ENCODE measurements at regions not wholly inside any gene's neighbourhood (a gene's known extent, or its start where the extent isn't known, plus 50 kb on each side); places are given as distances from the start of the nearest gene placed in this dataset.

- Histone ChIP-seq H3K27ac (ENCODE audit: low read length) (no peak overlapping the region), H3K4me3 (ENCODE audit: low read depth in 2 of 2, low read length in 2 of 2) (no peak overlapping the region), H3K9me3 (ENCODE audit: control insufficient read depth, insufficient read depth, low read depth, low read length) (no peaks in the 10 kb centered on the region), H3K27me3 (ENCODE audit: control insufficient read depth, insufficient read depth, low read length) (no peaks in the 10 kb centered on the region), H3K4me1 (ENCODE audit: control insufficient read depth, insufficient read depth, low read length) (no peaks in the 10 kb centered on the region), H3K36me3 (ENCODE audit: control insufficient read depth, insufficient read depth, low read length) (no peaks in the 10 kb centered on the region)
- ChIA-PET CTCF (no interaction called here), POLR2A (no interaction called here)
- in situ Hi-C loops (cut with HindIII; ENCODE audit: low pct_unique_long_range_greater_than_20kb, low sequenced_read_pairs) = no loop called here
- DNase-seq (ENCODE audit: low read depth, low spot score) = no peak
- TF ChIP-seq TCF7L2 (IDR thresholded peaks at IDR 0.05; ENCODE audit: low read depth, low read length) (no peak), CTCF (IDR thresholded peaks at IDR 0.05) (no peak), POLR2AphosphoS5 (IDR thresholded peaks at IDR 0.05; ENCODE audit: low read depth, low read length) (no peak), SIN3A (IDR thresholded peaks at IDR 0.05; ENCODE audit: borderline replicate concordance, insufficient read depth, low read depth, low read length) (no peak), REST (IDR thresholded peaks at IDR 0.05; ENCODE audit: insufficient read depth in 1 of 2, low read depth in 2 of 2, low read length in 1 of 2) (no peak)
- no peak for ATAC-seq
- intact Hi-C loops (cut with micrococcal nuclease; ENCODE audit: unreplicated experiment) = no loop called here
- BruUV-seq (replicated peaks) = no TSS peak
Observed at GRCh38 chr4:110368409-110368808, 107.5 kb upstream of the ENPEP start.

GRCh38 chr4:110367156-110367555, 108.8 kb upstream of the ENPEP start:
- in situ Hi-C loops (cut with HindIII; ENCODE audit: low pct_unique_long_range_greater_than_20kb, low sequenced_read_pairs) = no loop called here
- Histone ChIP-seq H3K4me1 (ENCODE audit: control insufficient read depth, insufficient read depth, low read length) (no peaks in the 10 kb centered on the region), H3K27me3 (ENCODE audit: control insufficient read depth, insufficient read depth, low read length) (no peaks in the 10 kb centered on the region), H3K9me3 (ENCODE audit: control insufficient read depth, insufficient read depth, low read depth, low read length) (no peaks in the 10 kb centered on the region), H3K36me3 (ENCODE audit: control insufficient read depth, insufficient read depth, low read length) (no peaks in the 10 kb centered on the region), H3K4me3 (ENCODE audit: low read depth in 2 of 2, low read length in 2 of 2) (no peak overlapping the region), H3K27ac (ENCODE audit: low read length) (no peak overlapping the region)
- intact Hi-C loops (cut with micrococcal nuclease; ENCODE audit: unreplicated experiment) = no loop called here
- no peak for DNase-seq (ENCODE audit: low read depth, low spot score)
- POLR2A ChIA-PET = no interaction called here
- CTCF ChIA-PET = no interaction called here
- TF ChIP-seq SIN3A (IDR thresholded peaks at IDR 0.05; ENCODE audit: borderline replicate concordance, insufficient read depth, low read depth, low read length) (no peak), REST (IDR thresholded peaks at IDR 0.05; ENCODE audit: insufficient read depth in 1 of 2, low read depth in 2 of 2, low read length in 1 of 2) (no peak), POLR2AphosphoS5 (IDR thresholded peaks at IDR 0.05; ENCODE audit: low read depth, low read length) (no peak), TCF7L2 (IDR thresholded peaks at IDR 0.05; ENCODE audit: low read depth, low read length) (no peak)
- ATAC-seq = no peak
- BruUV-seq (replicated peaks) = no TSS peak
